Neural progenitor cell (in vitro differentiated cells): ENCODE measurements at regions not wholly inside any gene's neighbourhood (a gene's known extent, or its start where the extent isn't known, plus 50 kb on each side); places are given as distances from the start of the nearest gene placed in this dataset.

Experiments
- EZH2 ChIP-seq: fragments of 200-600 bp; sonication (generic); IDR thresholded peaks from 2 replicates; pipeline ENCODE4 v1.6.1; 2017; ENCODE audit warnings: antibody characterized with exemption, mild to moderate bottlenecking, moderate library complexity
- TF ChIP-seq, protein P1 (sequence below): fragments of 200-600 bp; sonication (generic); IDR thresholded peaks from 2 replicates; pipeline ENCODE4 v1.5.1; 2017; ENCODE audit warnings: antibody characterized with exemption, mild to moderate bottlenecking

DNA sequence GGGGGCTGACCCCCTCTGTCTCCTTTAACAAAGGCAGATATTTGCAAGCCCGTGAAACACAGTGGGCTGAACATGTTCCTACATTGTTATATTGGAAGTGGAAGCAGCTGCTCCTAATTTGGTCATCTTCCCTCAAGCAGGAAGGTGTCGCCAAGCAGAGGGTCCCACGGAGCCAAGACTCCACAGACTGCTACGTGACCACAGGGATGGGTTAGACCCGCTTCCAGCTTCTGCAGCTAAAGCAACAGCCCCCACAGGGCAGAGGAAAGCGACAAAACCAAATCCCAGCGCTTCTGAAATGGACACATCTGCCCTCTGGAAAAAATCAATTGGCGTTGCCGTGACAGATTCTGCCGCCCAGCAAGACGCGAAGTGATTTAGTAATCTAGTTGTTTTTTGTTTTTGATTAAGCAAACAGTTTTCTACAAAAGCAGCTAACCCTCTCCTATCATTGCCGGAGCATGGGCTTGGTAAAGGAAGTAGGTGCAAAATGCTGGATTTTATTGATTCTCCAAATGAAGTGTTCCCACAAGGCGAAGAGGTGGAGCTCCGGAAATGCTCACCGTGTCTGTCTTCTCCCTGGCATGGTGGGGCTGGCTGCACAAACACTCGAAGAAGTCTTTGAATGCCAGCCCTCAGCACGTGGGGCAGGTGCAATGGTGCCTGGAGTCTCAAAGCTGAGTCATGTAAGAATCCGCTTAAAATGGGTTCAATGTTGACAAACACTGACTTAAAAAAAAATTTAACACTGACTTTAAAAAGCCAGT is 79.4 kb upstream of the FRMD1 start:
- TF ChIP-seq, protein P1, sequence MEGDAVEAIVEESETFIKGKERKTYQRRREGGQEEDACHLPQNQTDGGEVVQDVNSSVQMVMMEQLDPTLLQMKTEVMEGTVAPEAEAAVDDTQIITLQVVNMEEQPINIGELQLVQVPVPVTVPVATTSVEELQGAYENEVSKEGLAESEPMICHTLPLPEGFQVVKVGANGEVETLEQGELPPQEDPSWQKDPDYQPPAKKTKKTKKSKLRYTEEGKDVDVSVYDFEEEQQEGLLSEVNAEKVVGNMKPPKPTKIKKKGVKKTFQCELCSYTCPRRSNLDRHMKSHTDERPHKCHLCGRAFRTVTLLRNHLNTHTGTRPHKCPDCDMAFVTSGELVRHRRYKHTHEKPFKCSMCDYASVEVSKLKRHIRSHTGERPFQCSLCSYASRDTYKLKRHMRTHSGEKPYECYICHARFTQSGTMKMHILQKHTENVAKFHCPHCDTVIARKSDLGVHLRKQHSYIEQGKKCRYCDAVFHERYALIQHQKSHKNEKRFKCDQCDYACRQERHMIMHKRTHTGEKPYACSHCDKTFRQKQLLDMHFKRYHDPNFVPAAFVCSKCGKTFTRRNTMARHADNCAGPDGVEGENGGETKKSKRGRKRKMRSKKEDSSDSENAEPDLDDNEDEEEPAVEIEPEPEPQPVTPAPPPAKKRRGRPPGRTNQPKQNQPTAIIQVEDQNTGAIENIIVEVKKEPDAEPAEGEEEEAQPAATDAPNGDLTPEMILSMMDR, result no peak
- TF ChIP-seq EZH2, result no peak
